ENCODE measurements at regions not wholly inside any gene's neighbourhood (a gene's known extent, or its start where the extent isn't known, plus 50 kb on each side); places are given as distances from the start of the nearest gene placed in this dataset.
"Not testable (repeated sequence)": the region's sequence is repeated elsewhere in the genome, so short reads cannot be mapped to it uniquely, and the experiment has no call there.

- DNase-seq: no peak
Measured at GRCh38 chr2:242054881-242055801, 185.6 kb downstream of the RTP5 start.

DNA sequence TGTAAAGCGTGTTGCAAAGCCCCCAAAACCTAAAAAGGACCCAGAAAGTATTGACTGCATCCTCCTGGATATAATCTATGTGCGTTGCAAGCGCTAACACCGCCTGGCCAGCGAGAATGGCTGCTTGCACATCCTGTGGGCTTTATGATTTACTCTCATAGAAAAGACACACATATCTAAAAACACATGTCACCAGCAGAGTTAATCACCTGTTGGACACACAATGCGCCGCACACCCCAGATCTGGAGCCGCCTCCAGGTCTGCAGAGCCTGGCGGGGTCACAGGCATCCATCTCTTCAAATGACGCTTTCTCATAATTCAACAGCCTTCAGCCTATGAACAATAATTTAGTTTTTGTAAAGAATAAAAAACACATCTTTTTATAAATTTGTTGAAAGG, 186.5 kb downstream of the RTP5 start:
- no peak for DNase-seq

GRCh38 chr2:242056785-242057184, 187.3 kb downstream of the RTP5 start:
- DNase-seq: no peak

GRCh38 chr2:242057379-242058040, 188.0 kb downstream of the RTP5 start:
- DNase-seq: no peak

GRCh38 chr2:242058116-242058680, 188.7 kb downstream of the RTP5 start:
- DNase-seq: no peak

DNA sequence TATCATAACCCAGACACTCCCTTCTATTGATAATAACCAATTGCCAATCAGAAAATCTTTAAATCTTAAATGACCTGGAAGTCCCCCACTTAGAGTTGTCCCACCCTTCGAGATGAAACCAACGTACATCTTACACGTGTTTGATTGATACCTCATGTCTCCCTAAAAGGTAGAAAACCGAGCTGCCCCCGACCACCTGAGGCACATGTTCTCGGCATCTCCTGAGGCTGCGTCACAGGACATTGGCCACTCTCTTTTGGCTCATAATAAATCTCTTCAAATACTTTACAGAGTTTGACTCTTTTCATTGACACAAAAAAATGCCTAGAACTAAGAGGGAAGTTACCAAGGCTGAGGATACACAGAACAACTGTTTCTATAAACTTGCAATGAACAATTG, 190.0 kb downstream of the RTP5 start:
- no peak for DNase-seq

- DNase-seq: no peak
Measured at GRCh38 chr2:242060212-242060835, 190.8 kb downstream of the RTP5 start.

DNA sequence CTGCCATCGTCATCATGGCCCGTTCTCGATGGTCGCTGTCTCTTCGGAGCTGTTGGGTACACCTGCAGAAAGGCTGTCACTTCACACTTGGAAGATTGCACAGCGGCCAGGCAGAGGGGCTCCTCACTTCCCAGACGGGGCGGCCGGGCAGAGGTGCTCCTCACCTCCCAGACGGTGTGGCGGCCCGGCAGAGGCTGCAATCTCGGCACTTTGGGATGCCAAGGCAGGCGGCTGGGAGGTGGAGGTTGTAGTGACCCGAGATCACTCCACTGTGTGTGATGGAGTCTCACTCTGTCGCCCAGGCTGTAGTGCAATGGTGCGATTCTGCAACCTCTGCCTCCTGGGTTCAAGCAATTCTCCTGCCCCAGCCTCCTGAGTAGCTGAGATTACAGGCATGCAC, 192.4 kb downstream of the RTP5 start:
- DNase-seq: not testable (repeated sequence)

- DNase-seq: no peak
Measured at GRCh38 chr2:242063436-242063835, 193.9 kb downstream of the RTP5 start.

GRCh38 chr2:242063850-242064249, 194.3 kb downstream of the RTP5 start:
- DNase-seq: no peak

DNA sequence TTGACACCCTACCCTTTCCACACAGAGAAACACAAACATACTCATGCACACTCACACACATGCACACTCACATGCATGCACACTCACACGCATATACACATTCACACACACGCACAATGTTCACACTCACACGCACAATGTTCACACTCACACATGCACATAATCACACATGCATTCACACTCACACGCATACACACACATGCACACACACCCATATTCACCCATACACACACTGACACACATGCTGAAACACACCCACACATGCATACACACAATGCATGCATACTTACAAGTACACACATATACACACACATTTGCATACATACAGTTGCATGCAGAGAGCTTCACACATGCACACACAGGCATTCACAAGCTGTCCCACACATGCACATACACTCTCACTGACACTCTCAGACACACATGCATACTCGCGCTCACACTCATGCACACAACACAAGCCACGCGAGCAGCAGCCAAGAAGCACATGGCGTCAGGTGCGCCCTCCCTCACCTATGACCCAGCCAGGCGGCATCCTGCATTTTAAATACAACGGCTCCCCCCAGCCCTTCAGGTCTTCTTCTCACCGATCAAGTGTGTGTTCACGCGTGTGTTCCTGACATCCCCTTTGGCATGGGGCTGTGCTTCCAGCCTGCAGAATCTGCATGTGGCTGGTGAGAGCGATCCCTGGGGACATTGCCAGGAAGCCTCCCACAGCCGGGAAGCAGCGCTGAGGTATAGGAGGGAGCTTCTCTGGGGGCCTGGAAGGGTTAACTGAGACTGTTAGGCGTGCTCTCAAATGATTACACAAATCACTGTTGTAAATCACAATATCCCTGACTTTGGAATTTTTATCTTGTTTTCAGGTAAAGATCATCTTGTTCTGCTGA, 195.1 kb downstream of the RTP5 start:
- DNase-seq: no peak

GRCh38 chr2:242065426-242065825, 195.9 kb downstream of the RTP5 start:
- no peak for DNase-seq

DNA sequence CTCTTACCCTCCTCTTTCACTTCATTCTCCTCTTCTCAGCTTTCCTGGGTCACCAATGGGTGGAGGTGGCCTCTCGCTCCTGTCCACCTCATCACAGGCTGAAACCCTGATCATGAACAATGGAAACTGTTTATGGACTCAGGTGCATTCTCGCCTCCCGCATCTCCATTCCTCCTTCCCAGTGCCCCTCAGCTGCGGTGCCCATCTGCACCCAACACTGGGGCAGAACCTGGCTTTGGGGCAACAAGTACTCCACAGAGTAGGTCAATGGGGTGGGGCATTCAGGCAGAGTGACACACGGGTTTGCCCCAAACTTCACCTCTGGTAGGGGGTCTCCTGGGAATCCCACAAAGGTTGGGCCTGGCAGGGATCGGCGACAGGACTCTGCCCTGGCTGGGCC, 199.5 kb downstream of the RTP5 start:
- DNase-seq: no peak

GRCh38 chr2:242069938-242070395, 200.4 kb downstream of the RTP5 start:
- DNase-seq: not testable (repeated sequence)

- DNase-seq: not testable (repeated sequence)
Measured at GRCh38 chr2:242070726-242071125, 201.2 kb downstream of the RTP5 start.

DNA sequence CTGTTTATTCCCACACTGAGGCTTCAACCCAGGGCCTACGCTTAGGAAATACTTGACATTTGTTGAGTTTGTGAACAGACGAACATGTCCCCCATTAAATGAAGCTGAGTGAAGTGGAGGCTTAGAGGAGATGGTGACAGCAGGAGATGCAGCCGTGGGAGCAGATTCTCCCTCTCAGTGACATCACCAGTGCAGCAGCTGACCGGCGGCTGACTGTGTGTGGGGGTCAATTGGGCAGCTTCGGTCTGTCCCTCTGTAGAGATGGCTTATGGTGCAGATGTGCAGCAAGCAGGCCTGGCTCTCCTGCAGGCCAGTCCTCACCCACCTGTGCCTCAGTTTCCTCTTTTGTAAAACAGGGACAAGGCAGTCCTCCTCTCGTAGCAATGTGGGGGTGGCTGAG, 201.8 kb downstream of the RTP5 start:
- not testable (repeated sequence) for DNase-seq

- not testable (repeated sequence) for DNase-seq
Measured at GRCh38 chr2:242071936-242072335, 202.4 kb downstream of the RTP5 start.

- no peak for DNase-seq
Measured at GRCh38 chr2:242075168-242075567, 205.6 kb downstream of the RTP5 start.

GRCh38 chr2:242075696-242076095, 206.2 kb downstream of the RTP5 start:
- DNase-seq: no peak

GRCh38 chr2:242076184-242076583, 206.7 kb downstream of the RTP5 start:
- not testable (repeated sequence) for DNase-seq

GRCh38 chr2:242078426-242078825, 208.9 kb downstream of the RTP5 start:
- DNase-seq: not testable (repeated sequence)

DNA sequence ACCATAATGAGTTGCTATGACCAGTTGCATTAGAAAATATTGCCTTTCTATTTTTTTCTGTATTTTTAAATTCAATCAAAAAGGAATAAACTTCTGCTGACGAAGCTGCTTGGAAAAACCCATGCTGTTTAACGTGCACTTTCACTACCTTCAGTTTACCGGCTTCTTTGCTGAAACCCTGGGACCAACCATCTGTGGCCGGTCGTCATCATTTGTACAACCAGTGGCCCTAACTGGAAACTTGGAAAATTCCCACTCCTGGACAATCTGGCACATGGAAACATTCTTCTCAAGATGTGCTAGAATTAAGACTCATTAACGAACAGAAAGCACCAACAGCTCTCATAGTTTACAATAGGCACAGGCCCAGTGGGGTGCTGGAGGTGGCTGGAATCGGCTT, 210.3 kb downstream of the RTP5 start:
- DNase-seq: not testable (repeated sequence)
